ENCODE measurements at regions not wholly inside any gene's neighbourhood (a gene's known extent, or its start where the extent isn't known, plus 50 kb on each side); places are given as distances from the start of the nearest gene placed in this dataset.

- H3K9ac ChIP-seq, result no peak overlapping the region
- no peaks in the 10 kb centered on the region for H3K36me3 ChIP-seq (ENCODE audit: control insufficient read depth, insufficient read depth, low read length)
- no peaks in the 10 kb centered on the region for H3K27me3 ChIP-seq (ENCODE audit: control insufficient read depth, insufficient read depth, low read length)
- H3K27ac ChIP-seq, result no peak overlapping the region
- no peak overlapping the region for H3K4me3 ChIP-seq (ENCODE audit: low read depth, low read length)
- TF ChIP-seq, protein P1, sequence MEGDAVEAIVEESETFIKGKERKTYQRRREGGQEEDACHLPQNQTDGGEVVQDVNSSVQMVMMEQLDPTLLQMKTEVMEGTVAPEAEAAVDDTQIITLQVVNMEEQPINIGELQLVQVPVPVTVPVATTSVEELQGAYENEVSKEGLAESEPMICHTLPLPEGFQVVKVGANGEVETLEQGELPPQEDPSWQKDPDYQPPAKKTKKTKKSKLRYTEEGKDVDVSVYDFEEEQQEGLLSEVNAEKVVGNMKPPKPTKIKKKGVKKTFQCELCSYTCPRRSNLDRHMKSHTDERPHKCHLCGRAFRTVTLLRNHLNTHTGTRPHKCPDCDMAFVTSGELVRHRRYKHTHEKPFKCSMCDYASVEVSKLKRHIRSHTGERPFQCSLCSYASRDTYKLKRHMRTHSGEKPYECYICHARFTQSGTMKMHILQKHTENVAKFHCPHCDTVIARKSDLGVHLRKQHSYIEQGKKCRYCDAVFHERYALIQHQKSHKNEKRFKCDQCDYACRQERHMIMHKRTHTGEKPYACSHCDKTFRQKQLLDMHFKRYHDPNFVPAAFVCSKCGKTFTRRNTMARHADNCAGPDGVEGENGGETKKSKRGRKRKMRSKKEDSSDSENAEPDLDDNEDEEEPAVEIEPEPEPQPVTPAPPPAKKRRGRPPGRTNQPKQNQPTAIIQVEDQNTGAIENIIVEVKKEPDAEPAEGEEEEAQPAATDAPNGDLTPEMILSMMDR (IDR thresholded peaks at IDR 0.05), result no peak
- H3K79me2 ChIP-seq, result no peaks in the 10 kb centered on the region
- H2AFZ ChIP-seq, result no peak overlapping the region
- H3K4me2 ChIP-seq (ENCODE audit: low read length), result no peak overlapping the region
- H3K9me3 ChIP-seq (ENCODE audit: control insufficient read depth, low read length), result no peaks in the 10 kb centered on the region
- H3K4me1 ChIP-seq, result no peaks in the 10 kb centered on the region
Observed at GRCh38 chr1:110760321-110760720, 85.6 kb upstream of the KCNA3 start.

DNA sequence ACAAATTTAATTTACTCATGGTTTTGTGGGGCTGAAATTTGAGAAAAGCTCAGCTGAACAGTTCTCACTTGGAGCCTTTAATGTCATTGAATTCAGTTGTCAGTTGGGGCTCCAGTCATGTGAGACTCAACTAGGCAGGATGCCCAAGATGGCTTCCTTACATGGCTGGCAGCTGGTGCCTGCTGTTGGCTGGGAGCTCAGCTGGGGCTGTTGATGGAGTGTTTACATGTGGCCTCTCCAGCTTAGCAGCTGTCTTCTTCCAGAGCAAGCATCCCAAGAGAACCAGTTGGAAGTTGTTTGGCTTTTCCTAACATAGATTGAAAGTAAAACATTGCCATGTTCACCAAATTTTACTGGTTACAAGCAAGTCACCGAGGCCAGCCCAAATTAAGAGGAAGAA, 81.8 kb upstream of the KCNA3 start:
- Histone ChIP-seq H3K9me3 (ENCODE audit: control insufficient read depth, low read length) (no peaks in the 10 kb centered on the region), H2AFZ (no peak overlapping the region), H3K79me2 (no peaks in the 10 kb centered on the region), H3K4me1 (no peaks in the 10 kb centered on the region), H3K36me3 (ENCODE audit: control insufficient read depth, insufficient read depth, low read length) (no peaks in the 10 kb centered on the region), H3K4me2 (ENCODE audit: low read length) (no peak overlapping the region), H3K27me3 (ENCODE audit: control insufficient read depth, insufficient read depth, low read length) (no peaks in the 10 kb centered on the region), H3K4me3 (ENCODE audit: low read depth, low read length) (no peak overlapping the region), H3K9ac (no peak overlapping the region), H3K27ac (no peak overlapping the region)
- TF ChIP-seq, protein P1 (IDR thresholded peaks at IDR 0.05), result no peak

GRCh38 chr1:110752941-110753725, 78.4 kb upstream of the KCNA3 start:
- Histone ChIP-seq H3K4me1 (peaks cover 8% of the 10 kb centered on the region), H3K9ac (no peak overlapping the region), H3K36me3 (ENCODE audit: control insufficient read depth, insufficient read depth, low read length) (no peaks in the 10 kb centered on the region), H3K27ac (no peak overlapping the region), H3K9me3 (ENCODE audit: control insufficient read depth, low read length) (no peaks in the 10 kb centered on the region), H2AFZ (no peak overlapping the region), H3K4me2 (ENCODE audit: low read length) (no peak overlapping the region), H3K4me3 (ENCODE audit: low read depth, low read length) (no peak overlapping the region), H3K27me3 (ENCODE audit: control insufficient read depth, insufficient read depth, low read length) (no peaks in the 10 kb centered on the region), H3K79me2 (no peaks in the 10 kb centered on the region)
- TF ChIP-seq, protein P1 (IDR thresholded peaks at IDR 0.05), result no peak

DNA sequence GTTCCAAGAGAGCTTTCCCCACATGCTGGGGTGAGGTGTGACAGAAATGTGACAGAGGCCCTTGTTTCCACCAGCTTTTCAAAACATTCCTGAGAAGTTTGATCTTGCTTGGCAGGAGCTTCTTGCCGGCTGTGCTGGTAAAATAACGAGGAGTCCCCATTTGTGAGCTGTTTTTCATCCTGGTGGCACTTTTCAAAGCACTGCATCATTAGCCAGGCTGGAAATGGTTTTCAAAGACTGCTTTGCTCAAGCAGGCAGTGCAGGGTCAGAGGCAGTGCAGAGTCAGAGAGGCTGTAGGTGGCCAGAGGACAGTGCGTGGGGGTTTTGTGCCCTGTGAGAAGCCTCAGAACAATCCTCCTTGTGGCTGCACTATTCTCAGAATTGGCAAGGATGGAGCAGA, 75.8 kb upstream of the KCNA3 start:
- no peak overlapping the region for H3K9ac ChIP-seq
- H3K27ac ChIP-seq, result peak overlapping the region; percentile 65
- H3K4me3 ChIP-seq (ENCODE audit: low read depth, low read length), result no peak overlapping the region
- H3K27me3 ChIP-seq (ENCODE audit: control insufficient read depth, insufficient read depth, low read length), result no peaks in the 10 kb centered on the region
- no peaks in the 10 kb centered on the region for H3K9me3 ChIP-seq (ENCODE audit: control insufficient read depth, low read length)
- no peaks in the 10 kb centered on the region for H3K79me2 ChIP-seq
- no peaks in the 10 kb centered on the region for H3K36me3 ChIP-seq (ENCODE audit: control insufficient read depth, insufficient read depth, low read length)
- peaks cover 8% of the 10 kb centered on the region for H3K4me1 ChIP-seq
- TF ChIP-seq, protein P1 (IDR thresholded peaks at IDR 0.05), result no peak
- H3K4me2 ChIP-seq (ENCODE audit: low read length), result no peak overlapping the region
- H2AFZ ChIP-seq, result peak overlapping the region; percentile 68

GRCh38 chr1:110749960-110750359, 75.2 kb upstream of the KCNA3 start:
- Histone ChIP-seq H3K36me3 (ENCODE audit: control insufficient read depth, insufficient read depth, low read length) (no peaks in the 10 kb centered on the region), H2AFZ (peak overlapping the region; percentile 68), H3K4me3 (ENCODE audit: low read depth, low read length) (no peak overlapping the region), H3K4me2 (ENCODE audit: low read length) (no peak overlapping the region), H3K79me2 (no peaks in the 10 kb centered on the region), H3K27ac (peak overlapping the region; percentile 65), H3K27me3 (ENCODE audit: control insufficient read depth, insufficient read depth, low read length) (no peaks in the 10 kb centered on the region), H3K9me3 (ENCODE audit: control insufficient read depth, low read length) (no peaks in the 10 kb centered on the region), H3K4me1 (peaks cover 8% of the 10 kb centered on the region), H3K9ac (no peak overlapping the region)
- TF ChIP-seq, protein P1 (IDR thresholded peaks at IDR 0.05), result no peak
